ENCODE measurements at regions not wholly inside any gene's neighbourhood (a gene's known extent, or its start where the extent isn't known, plus 50 kb on each side); places are given as distances from the start of the nearest gene placed in this dataset.
A peak's percentile ranks its signal among the peaks of the same experiment; 100 is the strongest.

DNA sequence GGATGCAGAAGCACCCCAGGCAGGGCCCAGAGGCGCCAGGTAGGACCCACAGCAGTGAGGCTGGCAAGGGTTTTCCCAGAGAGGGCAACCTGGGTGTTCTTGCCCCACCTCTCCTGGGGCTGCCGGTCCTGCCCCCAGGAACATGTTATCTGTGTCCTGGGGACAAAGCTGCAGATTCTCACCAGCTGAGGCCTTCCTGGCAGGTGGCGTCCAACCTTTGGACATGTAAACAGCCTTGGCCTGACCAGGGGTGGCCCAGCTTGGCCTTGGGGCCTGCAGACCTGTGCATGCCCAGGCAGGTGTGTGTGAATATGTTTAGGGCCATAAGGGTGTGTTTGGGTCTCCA, 101.8 kb upstream of the LARP1 start (continued):
- peak; percentile 79; the same call in 1 of the 2 replicates for TF ChIP-seq ZNF350 (CRISPR knock-in tag; IDR thresholded peaks at IDR 0.05; ENCODE audit: borderline replicate concordance, low read depth)
- no peak for TF ChIP-seq FUBP1 (CRISPR knock-in tag; IDR thresholded peaks at IDR 0.05; ENCODE audit: borderline replicate concordance)
- TF ChIP-seq ZNF383 (CRISPR knock-in tag; IDR thresholded peaks at IDR 0.05; ENCODE audit: borderline replicate concordance): no peak
- no peak for TF ChIP-seq SCMH1 (CRISPR knock-in tag; IDR thresholded peaks at IDR 0.05; ENCODE audit: borderline replicate concordance)
- TF ChIP-seq ZNF224 (CRISPR knock-in tag; IDR thresholded peaks at IDR 0.05): no peak
- peak; percentile 96 for TF ChIP-seq HDAC2 (CRISPR knock-in tag; IDR thresholded peaks at IDR 0.05)
- TF ChIP-seq ZNF501 (CRISPR knock-in tag; IDR thresholded peaks at IDR 0.05): peak; percentile 74
- TF ChIP-seq CHD2 (IDR thresholded peaks at IDR 0.05; ENCODE audit: low read depth, low read length): no peak
- peak; percentile 99 for TF ChIP-seq HNRNPL (IDR thresholded peaks at IDR 0.05; ENCODE audit: low read depth, low read length)
- TF ChIP-seq ZNF572 (CRISPR knock-in tag; IDR thresholded peaks at IDR 0.05): 0 out of 2 replicates have a peak, but pooled peaks have one; percentile 46
- TF ChIP-seq ZNF414 (CRISPR knock-in tag; IDR thresholded peaks at IDR 0.05): no peak
- peak; percentile 39; the same call in 1 of the 2 replicates for TF ChIP-seq ZSCAN31 (CRISPR knock-in tag; IDR thresholded peaks at IDR 0.05; ENCODE audit: low read depth)
- TF ChIP-seq FOXO1 (CRISPR knock-in tag; IDR thresholded peaks at IDR 0.05): peak; percentile 98
- TF ChIP-seq ATM (IDR thresholded peaks at IDR 0.05; ENCODE audit: borderline replicate concordance): no peak
- TF ChIP-seq ZBTB1 (CRISPR knock-in tag; IDR thresholded peaks at IDR 0.05; ENCODE audit: borderline replicate concordance): no peak
- TF ChIP-seq ZNF18 (CRISPR knock-in tag; IDR thresholded peaks at IDR 0.05; ENCODE audit: insufficient replicate concordance): no peak
- TF ChIP-seq NFE2L1 (CRISPR knock-in tag; IDR thresholded peaks at IDR 0.05; ENCODE audit: borderline replicate concordance): no peak
- TF ChIP-seq ATF1 (CRISPR knock-in tag; IDR thresholded peaks at IDR 0.05): no peak
- TF ChIP-seq FOXP4 (CRISPR knock-in tag; IDR thresholded peaks at IDR 0.05): peak; percentile 95
- 0 out of 2 replicates have a peak, but pooled peaks have one; percentile 64 for TF ChIP-seq HOXD1 (CRISPR knock-in tag; IDR thresholded peaks at IDR 0.05)
- TF ChIP-seq, protein P1, sequence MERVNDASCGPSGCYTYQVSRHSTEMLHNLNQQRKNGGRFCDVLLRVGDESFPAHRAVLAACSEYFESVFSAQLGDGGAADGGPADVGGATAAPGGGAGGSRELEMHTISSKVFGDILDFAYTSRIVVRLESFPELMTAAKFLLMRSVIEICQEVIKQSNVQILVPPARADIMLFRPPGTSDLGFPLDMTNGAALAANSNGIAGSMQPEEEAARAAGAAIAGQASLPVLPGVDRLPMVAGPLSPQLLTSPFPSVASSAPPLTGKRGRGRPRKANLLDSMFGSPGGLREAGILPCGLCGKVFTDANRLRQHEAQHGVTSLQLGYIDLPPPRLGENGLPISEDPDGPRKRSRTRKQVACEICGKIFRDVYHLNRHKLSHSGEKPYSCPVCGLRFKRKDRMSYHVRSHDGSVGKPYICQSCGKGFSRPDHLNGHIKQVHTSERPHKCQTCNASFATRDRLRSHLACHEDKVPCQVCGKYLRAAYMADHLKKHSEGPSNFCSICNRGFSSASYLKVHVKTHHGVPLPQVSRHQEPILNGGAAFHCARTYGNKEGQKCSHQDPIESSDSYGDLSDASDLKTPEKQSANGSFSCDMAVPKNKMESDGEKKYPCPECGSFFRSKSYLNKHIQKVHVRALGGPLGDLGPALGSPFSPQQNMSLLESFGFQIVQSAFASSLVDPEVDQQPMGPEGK (CRISPR knock-in tag; IDR thresholded peaks at IDR 0.05): peak; percentile 95
- TF ChIP-seq ZNF124 (CRISPR knock-in tag; IDR thresholded peaks at IDR 0.05): no peak
- TF ChIP-seq GLI4 (CRISPR knock-in tag; IDR thresholded peaks at IDR 0.05; ENCODE audit: borderline replicate concordance): no peak
- TF ChIP-seq ZNF430 (CRISPR knock-in tag; IDR thresholded peaks at IDR 0.05): peak; percentile 76; the same call in 1 of the 2 replicates
